Activated CD8-positive, alpha-beta T cell treated with anti-CD3 and anti-CD28 coated beads, Interleukin-2, amount 10 ng/mL, durations not matched to agents 7 days and 5 days (primary cell): ENCODE measurements at regions not wholly inside any gene's neighbourhood (a gene's known extent, or its start where the extent isn't known, plus 50 kb on each side); places are given as distances from the start of the nearest gene placed in this dataset.
"Not testable (repeated sequence)": the region's sequence is repeated elsewhere in the genome, so short reads cannot be mapped to it uniquely, and the experiment has no call there.

Experiments used
- ATAC-seq: fragments of 150-1000 bp; cut with Tn5 transposase; one replicate; pipeline ENCODE4 v1.10.0; 2021; ENCODE audit warnings: moderate library complexity
- CTCF ChIA-PET: fragments of 350-600 bp; sonication (Branson Sonifier 250); formaldehyde crosslinking; loops from one replicate; lab custom pipeline; 2021; ENCODE audit warnings: antibody characterized with exemption; lab: Charles Lee
- POLR2A ChIA-PET: fragments of 350-600 bp; sonication (Branson Sonifier 250); formaldehyde crosslinking; loops from one replicate; lab custom pipeline; 2021; ENCODE audit warnings: antibody characterized with exemption; lab: Charles Lee
- DNase-seq: peaks from one replicate; pipeline ENCODE4 v3.0.0-alpha.2; 2020
- H3K27ac Mint-ChIP-seq: one replicate; pipeline ENCODE4 v1.8.0; 2021; ENCODE audit warnings: mild to moderate bottlenecking, mixed read lengths
- H3K27me3 Mint-ChIP-seq: one replicate; pipeline ENCODE4 v1.8.0; 2021; ENCODE audit warnings: low read depth, mixed read lengths
- H3K36me3 Mint-ChIP-seq: one replicate; pipeline ENCODE4 v1.8.0; 2021; ENCODE audit warnings: low read depth, mixed read lengths
- H3K4me1 Mint-ChIP-seq: one replicate; pipeline ENCODE4 v1.8.0; 2021; ENCODE audit warnings: low read depth, mixed read lengths
- H3K4me3 Mint-ChIP-seq: one replicate; pipeline ENCODE4 v1.8.0; 2021; ENCODE audit warnings: mild to moderate bottlenecking, mixed read lengths
- H3K9me3 Mint-ChIP-seq: one replicate; pipeline ENCODE4 v1.8.0; 2022; ENCODE audit warnings: mixed read lengths; ENCODE audit not compliant: insufficient read depth

- DNase-seq (no peak), ATAC-seq (no peak)
- H3K4me1 Mint-ChIP-seq = peaks cover 14% of the 10 kb centered on the region
- POLR2A ChIA-PET = no interaction called here
- no peaks in the 10 kb centered on the region for H3K9me3 Mint-ChIP-seq
- H3K27me3 Mint-ChIP-seq = peaks cover 3% of the 10 kb centered on the region
- CTCF ChIA-PET = no interaction called here
- H3K4me3 Mint-ChIP-seq = no peak overlapping the region
- H3K36me3 Mint-ChIP-seq = no peaks in the 10 kb centered on the region
- H3K27ac Mint-ChIP-seq = no peak overlapping the region
These were observed 272.6 kb upstream of the ERBB4 start for GRCh38 chr2:212811036-212811805.

GRCh38 chr2:212797484-212798205, 259.0 kb upstream of the ERBB4 start:
- no peak for ATAC-seq
- no peaks in the 10 kb centered on the region for H3K36me3 Mint-ChIP-seq
- H3K4me1 Mint-ChIP-seq = no peaks in the 10 kb centered on the region
- no peak for DNase-seq
- H3K27ac Mint-ChIP-seq = no peak overlapping the region
- ChIA-PET CTCF (no interaction called here), POLR2A (no interaction called here)
- no peaks in the 10 kb centered on the region for H3K9me3 Mint-ChIP-seq
- no peak overlapping the region for H3K4me3 Mint-ChIP-seq
- H3K27me3 Mint-ChIP-seq = no peaks in the 10 kb centered on the region

- no peak for DNase-seq
- POLR2A ChIA-PET = no interaction called here
- no peaks in the 10 kb centered on the region for H3K36me3 Mint-ChIP-seq
- H3K4me1 Mint-ChIP-seq = no peaks in the 10 kb centered on the region
- ATAC-seq = no peak
- no peaks in the 10 kb centered on the region for H3K27me3 Mint-ChIP-seq
- H3K9me3 Mint-ChIP-seq = no peaks in the 10 kb centered on the region
- CTCF ChIA-PET = no interaction called here
- H3K4me3 Mint-ChIP-seq = no peak overlapping the region
- no peak overlapping the region for H3K27ac Mint-ChIP-seq
These were observed 255.9 kb upstream of the ERBB4 start for GRCh38 chr2:212794471-212794870.

- DNase-seq = no peak
- no peak for ATAC-seq
- Mint-ChIP-seq H3K4me3 (no peak overlapping the region), H3K27me3 (no peaks in the 10 kb centered on the region), H3K27ac (no peak overlapping the region), H3K4me1 (no peaks in the 10 kb centered on the region), H3K36me3 (no peaks in the 10 kb centered on the region), H3K9me3 (no peaks in the 10 kb centered on the region)
- POLR2A ChIA-PET = no interaction called here
- CTCF ChIA-PET = no interaction called here
These were observed 253.0 kb upstream of the ERBB4 start for GRCh38 chr2:212791569-212791968.

- H3K27me3 Mint-ChIP-seq, H3K9me3 Mint-ChIP-seq, DNase-seq, POLR2A ChIA-PET, ATAC-seq, H3K4me1 Mint-ChIP-seq, H3K27ac Mint-ChIP-seq, H3K4me3 Mint-ChIP-seq, H3K36me3 Mint-ChIP-seq, CTCF ChIA-PET: not testable (repeated sequence)
These were observed 247.5 kb upstream of the ERBB4 start for GRCh38 chr2:212786088-212786487.

- ChIA-PET POLR2A (interaction anchor here (0.6 to 1.0 kb wide), 2 partner anchors 225 to 373 kb away, joined by 3 read pairs; no protein-coding TSS in a partner anchor), CTCF (interaction anchor here (0.8 to 4.4 kb wide), 20 partner anchors 16 to 507 kb away, joined by 3 to 30 read pairs (median 4); partner anchors contain the start of gene IKZF2)
- H3K4me1 Mint-ChIP-seq = peaks cover 10% of the 10 kb centered on the region
- H3K27ac Mint-ChIP-seq = no peak overlapping the region
- H3K27me3 Mint-ChIP-seq = no peaks in the 10 kb centered on the region
- DNase-seq (peak; percentile 20), ATAC-seq (no peak)
- no peak overlapping the region for H3K4me3 Mint-ChIP-seq
- no peaks in the 10 kb centered on the region for H3K9me3 Mint-ChIP-seq
- H3K36me3 Mint-ChIP-seq = no peaks in the 10 kb centered on the region
These were observed 238.5 kb upstream of the ERBB4 start for GRCh38 chr2:212777020-212777491.

GRCh38 chr2:212773808-212774339, 235.3 kb upstream of the ERBB4 start:
- no peak for DNase-seq
- Mint-ChIP-seq H3K36me3 (no peaks in the 10 kb centered on the region), H3K9me3 (no peaks in the 10 kb centered on the region), H3K4me1 (peaks cover 9% of the 10 kb centered on the region), H3K4me3 (no peak overlapping the region), H3K27ac (no peak overlapping the region), H3K27me3 (no peaks in the 10 kb centered on the region)
- ChIA-PET CTCF (interaction anchor here (1.2 to 3.4 kb wide), 2 partner anchors 8 to 379 kb away, joined by 3 to 12 read pairs; no protein-coding TSS in a partner anchor), POLR2A (no interaction called here)
- ATAC-seq = no peak

- no peak for DNase-seq
- ChIA-PET POLR2A (no interaction called here), CTCF (no interaction called here)
- no peaks in the 10 kb centered on the region for H3K9me3 Mint-ChIP-seq
- ATAC-seq = no peak
- H3K4me1 Mint-ChIP-seq = no peaks in the 10 kb centered on the region
- no peaks in the 10 kb centered on the region for H3K27me3 Mint-ChIP-seq
- no peak overlapping the region for H3K4me3 Mint-ChIP-seq
- H3K36me3 Mint-ChIP-seq = no peaks in the 10 kb centered on the region
- H3K27ac Mint-ChIP-seq = no peak overlapping the region
These were observed 231.6 kb upstream of the ERBB4 start for GRCh38 chr2:212770240-212770639.

GRCh38 chr2:212766921-212767320, 228.3 kb upstream of the ERBB4 start:
- DNase-seq (no peak), ATAC-seq (no peak)
- H3K4me1 Mint-ChIP-seq = peaks cover 3% of the 10 kb centered on the region
- ChIA-PET CTCF (no interaction called here), POLR2A (no interaction called here)
- no peaks in the 10 kb centered on the region for H3K9me3 Mint-ChIP-seq
- H3K27me3 Mint-ChIP-seq = no peaks in the 10 kb centered on the region
- H3K27ac Mint-ChIP-seq = no peak overlapping the region
- H3K4me3 Mint-ChIP-seq = no peak overlapping the region
- no peaks in the 10 kb centered on the region for H3K36me3 Mint-ChIP-seq

- Mint-ChIP-seq H3K27ac (no peak overlapping the region), H3K4me1 (no peaks in the 10 kb centered on the region), H3K9me3 (no peaks in the 10 kb centered on the region), H3K27me3 (no peaks in the 10 kb centered on the region), H3K36me3 (no peaks in the 10 kb centered on the region), H3K4me3 (no peak overlapping the region)
- DNase-seq (no peak), ATAC-seq (no peak)
- ChIA-PET CTCF (no interaction called here), POLR2A (no interaction called here)
These were observed 214.2 kb upstream of the ERBB4 start for GRCh38 chr2:212752730-212753351.

- no peaks in the 10 kb centered on the region for H3K4me1 Mint-ChIP-seq
- no peaks in the 10 kb centered on the region for H3K36me3 Mint-ChIP-seq
- no peak overlapping the region for H3K27ac Mint-ChIP-seq
- ChIA-PET CTCF (no interaction called here), POLR2A (no interaction called here)
- ATAC-seq (no peak), DNase-seq (no peak)
- H3K27me3 Mint-ChIP-seq = no peaks in the 10 kb centered on the region
- no peak overlapping the region for H3K4me3 Mint-ChIP-seq
- no peaks in the 10 kb centered on the region for H3K9me3 Mint-ChIP-seq
These were observed 206.8 kb upstream of the ERBB4 start for GRCh38 chr2:212745359-212745758.
